SK-N-SH (cell line): ENCODE measurements at regions not wholly inside any gene's neighbourhood (a gene's known extent, or its start where the extent isn't known, plus 50 kb on each side); places are given as distances from the start of the nearest gene placed in this dataset.

Experiments used
- CTCF ChIA-PET: fragments of 300-600, 350-600 bp; formaldehyde crosslinking; extraction: SDS; loops from one replicate; lab custom pipeline; 2021; lab: Yijun Ruan, JAX
- POLR2A ChIA-PET: fragments of 350-600 bp; sonication (Branson Sonifier 250); formaldehyde crosslinking; extraction: SDS; loops from one replicate; lab custom pipeline; 2020; ENCODE audit warnings: antibody characterized with exemption, inconsistent platforms; lab: Yijun Ruan, JAX
- DNase-seq: peaks from one replicate; pipeline ENCODE4 v3.0.0; 2012
- H2AFZ ChIP-seq: fragments of 200-600 bp; sonication (generic); 2 replicates; pipeline ENCODE4 v1.8.1; 2016; ENCODE audit warnings: antibody characterized with exemption, mild to moderate bottlenecking, low read depth
- H3F3A ChIP-seq: fragments of 200-600 bp; sonication (generic); replicated peaks from 2 replicates; pipeline ENCODE3; 2016; ENCODE audit warnings: antibody characterized with exemption, mild to moderate bottlenecking; ENCODE audit not compliant: insufficient read depth
- H3K27ac ChIP-seq, 2 experiments: fragments of 200-500 bp in 1 of 2; fragments of 200-600 bp in 1 of 2; sonication (Bioruptor generic) in 1 of 2; sonication (generic), shearing (Covaris generic) in 1 of 2; 2 replicates each; pipeline versions ENCODE4 v1.5.1 to v1.6.1; 2014 to 2016; ENCODE audit warnings: low read depth in 2 of 2, inconsistent platforms in 1 of 2, low read length in 1 of 2, mild to moderate bottlenecking in 1 of 2, mixed read lengths in 1 of 2
- H3K27me3 ChIP-seq: fragments of 200-600 bp; sonication (generic), shearing (Covaris generic); 2 replicates; pipeline ENCODE4 v1.6.1; 2016; ENCODE audit warnings: mixed run types; ENCODE audit not compliant: insufficient read depth
- H3K36me3 ChIP-seq, 2 experiments: fragments of 200-500 bp in 1 of 2; fragments of 200-600 bp in 1 of 2; sonication (Bioruptor generic) in 1 of 2; sonication (generic) in 1 of 2; replicated peaks in 1 of 2; 2 replicates each; pipeline versions ENCODE3 to v1.5.1; 2014 to 2016; ENCODE audit warnings: low read length in 1 of 2, mild to moderate bottlenecking in 1 of 2; ENCODE audit not compliant: insufficient read depth in 2 of 2, control insufficient read depth in 1 of 2
- H3K4me1 ChIP-seq, 2 experiments: fragments of 200-500 bp in 1 of 2; fragments of 200-600 bp in 1 of 2; sonication (Bioruptor generic) in 1 of 2; sonication (generic), shearing (Covaris generic) in 1 of 2; 2 replicates each; pipeline versions ENCODE4 v1.5.1 to v1.6.1; 2014 to 2016; ENCODE audit warnings: low read depth in 1 of 2, low read length in 1 of 2, mixed run types in 1 of 2; ENCODE audit not compliant: insufficient read depth in 2 of 2, control insufficient read depth in 1 of 2
- H3K4me2 ChIP-seq: fragments of 200-600 bp; sonication (generic), shearing (Covaris generic); 2 replicates; pipeline ENCODE4 v1.6.1; 2017; ENCODE audit warnings: mixed run types
- H3K4me3 ChIP-seq, 2 experiments: fragments of 200-500 bp in 1 of 2; fragments of 200-600 bp in 1 of 2; sonication (Bioruptor generic) in 1 of 2; sonication (generic), shearing (Covaris generic) in 1 of 2; 2 replicates each; pipeline versions ENCODE4 v1.5.1 to v1.8.1; 2014 to 2016; ENCODE audit warnings: low read depth in 2 of 2, inconsistent platforms in 1 of 2, low read length in 1 of 2, mild to moderate bottlenecking in 1 of 2, mixed read lengths in 1 of 2, moderate library complexity in 1 of 2
- H3K79me2 ChIP-seq: fragments of 200-600 bp; sonication (generic); 2 replicates; pipeline ENCODE4 v1.8.1; 2017; ENCODE audit warnings: mild to moderate bottlenecking; ENCODE audit not compliant: insufficient read depth
- H3K9ac ChIP-seq: fragments of 200-600 bp; sonication (generic); 2 replicates; pipeline ENCODE4 v1.6.1; 2017; ENCODE audit warnings: mixed run types
- H3K9me2 ChIP-seq: fragments of 200-600 bp; sonication (generic); 2 replicates; pipeline ENCODE4 v1.6.1; 2017; ENCODE audit warnings: mixed run types
- H3K9me3 ChIP-seq: fragments of 200-600 bp; sonication (generic); 2 replicates; pipeline ENCODE4 v1.6.1; 2017; ENCODE audit warnings: mixed run types, mild to moderate bottlenecking, moderate library complexity
- H4K20me1 ChIP-seq: fragments of 200-600 bp; sonication (generic); 2 replicates; pipeline ENCODE4 v1.6.1; 2017; ENCODE audit warnings: mild to moderate bottlenecking, mixed run types; ENCODE audit not compliant: insufficient read depth
- EP300 ChIP-seq, 2 experiments: IDR thresholded peaks; 2 replicates each; pipeline versions ENCODE4 v1.4.0 to v1.6.1; 2012; ENCODE audit warnings: borderline replicate concordance in 1 of 2, low read depth in 1 of 2, low read length in 1 of 2
- FOSL2 ChIP-seq: IDR thresholded peaks from 2 replicates; pipeline ENCODE4 v1.4.0; 2012; ENCODE audit warnings: low read depth, mild to moderate bottlenecking, moderate library complexity, borderline replicate concordance
- FOXJ3 ChIP-seq: sonication (generic); formaldehyde crosslinking; IDR thresholded peaks from 2 replicates; pipeline ENCODE4 v1.5.1; 2020; ENCODE audit warnings: mild to moderate bottlenecking, missing genetic modification reagents
- MAX ChIP-seq: IDR thresholded peaks from 2 replicates; pipeline ENCODE4 v1.4.0; 2012; ENCODE audit warnings: low read depth
- PBX3 ChIP-seq: IDR thresholded peaks from 2 replicates; pipeline ENCODE4; 2012
- POLR2AphosphoS5 ChIP-seq: IDR thresholded peaks from 2 replicates; pipeline ENCODE4 v1.6.1; 2012; ENCODE audit warnings: low read depth, low read length
- RCOR1 ChIP-seq: fragments of 150-350 bp; IDR thresholded peaks from 2 replicates; pipeline ENCODE4 v1.6.1; 2017; ENCODE audit warnings: antibody characterized with exemption, low read length
- REST ChIP-seq: IDR thresholded peaks from 2 replicates; pipeline ENCODE4 v1.6.1; 2012; ENCODE audit warnings: mild to moderate bottlenecking, low read depth, low read length, moderate library complexity
- RFX5 ChIP-seq: IDR thresholded peaks from 2 replicates; pipeline ENCODE4 v1.6.1; 2012; ENCODE audit warnings: mild to moderate bottlenecking, improper control_type of control experiment, low read length
- RXRA ChIP-seq: IDR thresholded peaks from 2 replicates; pipeline ENCODE4 v1.4.0; 2012; ENCODE audit warnings: low read depth, mild to moderate bottlenecking, borderline replicate concordance
- SMC3 ChIP-seq: IDR thresholded peaks from 2 replicates; pipeline ENCODE4 v1.6.1; 2012; ENCODE audit warnings: low read depth, low read length, improper control_type of control experiment
- TCF12 ChIP-seq: IDR thresholded peaks from 2 replicates; pipeline ENCODE4 v1.4.0; 2012
- WGBS: methylation state at CpG from one replicate; pipeline ENCODE4 v1.1.6; 2017; ENCODE audit warnings: low lambda C conversion rate; 5-methylcytosine and 5-hydroxymethylcytosine counted together

GRCh38 chr13:55815458-55816033, 1325.2 kb upstream of the PRR20A start (continued):
- TF ChIP-seq REST: no peak
- TF ChIP-seq EP300 (IDR thresholded peaks at IDR 0.05; ENCODE audit: borderline replicate concordance in 1 of 2, low read depth in 1 of 2, low read length in 1 of 2): no peak
- TF ChIP-seq FOSL2: no peak
- TF ChIP-seq FOXJ3 (CRISPR knock-in tag): no peak
- TF ChIP-seq, all 33 proteins: peak for 0

GRCh38 chr13:55816976-55817601, 1323.6 kb upstream of the PRR20A start:
- Histone ChIP-seq H3K4me1 (no peaks in the 10 kb centered on the region), H3K9ac (no peak overlapping the region), H3K27me3 (no peaks in the 10 kb centered on the region), H3K79me2 (no peaks in the 10 kb centered on the region), H3K4me3 (no peak overlapping the region), H2AFZ (no peak overlapping the region), H3F3A (no peaks in the 10 kb centered on the region), H4K20me1 (no peaks in the 10 kb centered on the region), H3K9me2 (no peaks in the 10 kb centered on the region), H3K36me3 (no peaks in the 10 kb centered on the region), H3K27ac (no peak overlapping the region), H3K9me3 (no peaks in the 10 kb centered on the region), H3K4me2 (no peak overlapping the region)
- 61% methylated on average over 1 of the region's 1 CpG for WGBS
- CTCF ChIA-PET: no interaction called here
- TF ChIP-seq MAX (no peak), RXRA (no peak), SMC3 (no peak), PBX3 (no peak), RFX5 (no peak), POLR2AphosphoS5 (no peak), TCF12 (no peak), RCOR1 (no peak), FOSL2 (no peak)
- POLR2A ChIA-PET: no interaction called here
- DNase-seq: no peak
